ENCODE measurements at regions not wholly inside any gene's neighbourhood (a gene's known extent, or its start where the extent isn't known, plus 50 kb on each side); places are given as distances from the start of the nearest gene placed in this dataset.

GRCh38 chr7:155930061-155930460 is 117.8 kb upstream of the SHH start:
- no peaks in the 10 kb centered on the region for H3K4me1 Mint-ChIP-seq (ENCODE audit: low read depth)
- no peak for DNase-seq
- POLR2A ChIA-PET: no interaction called here
- intact Hi-C loops (cut with DNase I, micrococcal nuclease): no loop called here
- TF ChIP-seq CTCF (IDR thresholded peaks at IDR 0.05): no peak
- Histone ChIP-seq H3K9me3 (ENCODE audit: control insufficient read depth in 1 of 2, insufficient read depth in 1 of 2, low read length in 2 of 2) (no peaks in the 10 kb centered on the region), H3K4me3 (ENCODE audit: low read length) (no peak overlapping the region), H3K27ac (ENCODE audit: low read depth in 1 of 2, low read length in 2 of 2) (no peak overlapping the region), H3K4me1 (ENCODE audit: insufficient read depth, low read length) (no peaks in the 10 kb centered on the region), H3K27me3 (ENCODE audit: control insufficient read depth in 1 of 2, insufficient read depth in 2 of 2, low read length in 2 of 2) (peaks cover 0 to 4% of the 10 kb centered on the region in 2 experiments), H3K36me3 (ENCODE audit: insufficient read depth, low read length) (no peaks in the 10 kb centered on the region)
- H3K9me3 Mint-ChIP-seq: no peaks in the 10 kb centered on the region
- H3K36me3 Mint-ChIP-seq (ENCODE audit: low read depth): no peaks in the 10 kb centered on the region
- H3K27ac Mint-ChIP-seq: no peak overlapping the region
- CTCF ChIA-PET: no interaction called here
- H3K4me3 Mint-ChIP-seq: no peak overlapping the region
- no peaks in the 10 kb centered on the region for H3K27me3 Mint-ChIP-seq
- no peak for ATAC-seq (ENCODE audit: poor library complexity)

GRCh38 chr7:155928583-155928982 is 116.3 kb upstream of the SHH start:
- TF ChIP-seq CTCF (IDR thresholded peaks at IDR 0.05): no peak
- ChIA-PET POLR2A (no interaction called here), CTCF (no interaction called here)
- Histone ChIP-seq H3K27ac (ENCODE audit: low read depth in 1 of 2, low read length in 2 of 2) (no peak overlapping the region), H3K27me3 (ENCODE audit: control insufficient read depth in 1 of 2, insufficient read depth in 2 of 2, low read length in 2 of 2) (peaks cover 0 to 4% of the 10 kb centered on the region in 2 experiments), H3K36me3 (ENCODE audit: insufficient read depth, low read length) (no peaks in the 10 kb centered on the region), H3K4me1 (ENCODE audit: insufficient read depth, low read length) (no peaks in the 10 kb centered on the region), H3K4me3 (ENCODE audit: low read length) (no peak overlapping the region), H3K9me3 (ENCODE audit: control insufficient read depth in 1 of 2, insufficient read depth in 1 of 2, low read length in 2 of 2) (no peaks in the 10 kb centered on the region)
- Mint-ChIP-seq H3K4me3 (no peak overlapping the region), H3K27ac (no peak overlapping the region), H3K4me1 (ENCODE audit: low read depth) (no peaks in the 10 kb centered on the region), H3K36me3 (ENCODE audit: low read depth) (no peaks in the 10 kb centered on the region), H3K9me3 (no peaks in the 10 kb centered on the region), H3K27me3 (no peaks in the 10 kb centered on the region)
- no peak for DNase-seq
- ATAC-seq (ENCODE audit: poor library complexity): no peak
- intact Hi-C loops (cut with DNase I, micrococcal nuclease): no loop called here

- no peak overlapping the region for H3K27ac Mint-ChIP-seq
- CTCF ChIA-PET: no interaction called here
Measured at GRCh38 chr7:155927905-155928304, 115.6 kb upstream of the SHH start.

More at GRCh38 chr7:155927905-155928304, 115.6 kb upstream of the SHH start:
- H3K27ac ChIP-seq (ENCODE audit: low read depth in 1 of 2, low read length in 2 of 2): no peak overlapping the region
- H3K27me3 ChIP-seq (ENCODE audit: control insufficient read depth in 1 of 2, insufficient read depth in 2 of 2, low read length in 2 of 2): peaks cover 0 to 4% of the 10 kb centered on the region in 2 experiments
- POLR2A ChIA-PET: no interaction called here
- no peak overlapping the region for H3K4me3 Mint-ChIP-seq
- no peak for DNase-seq
- no peaks in the 10 kb centered on the region for H3K4me1 ChIP-seq (ENCODE audit: insufficient read depth, low read length)
- no peaks in the 10 kb centered on the region for H3K27me3 Mint-ChIP-seq
- no peaks in the 10 kb centered on the region for H3K36me3 ChIP-seq (ENCODE audit: insufficient read depth, low read length)
- H3K4me3 ChIP-seq (ENCODE audit: low read length): no peak overlapping the region
- intact Hi-C loops (cut with DNase I, micrococcal nuclease): no loop called here
- H3K9me3 ChIP-seq (ENCODE audit: control insufficient read depth in 1 of 2, insufficient read depth in 1 of 2, low read length in 2 of 2): no peaks in the 10 kb centered on the region
- H3K9me3 Mint-ChIP-seq: no peaks in the 10 kb centered on the region
- H3K36me3 Mint-ChIP-seq (ENCODE audit: low read depth): no peaks in the 10 kb centered on the region
- TF ChIP-seq CTCF (IDR thresholded peaks at IDR 0.05): no peak
- no peak for ATAC-seq (ENCODE audit: poor library complexity)
- H3K4me1 Mint-ChIP-seq (ENCODE audit: low read depth): no peaks in the 10 kb centered on the region

Data from CD4-positive, alpha-beta T cell (primary cell).